Uterus (tissue), 2 donors: ENCODE measurements at regions not wholly inside any gene's neighbourhood (a gene's known extent, or its start where the extent isn't known, plus 50 kb on each side); places are given as distances from the start of the nearest gene placed in this dataset.

Experiments used
- POLR2A ChIP-seq, 2 donors: fragments of 450-650 bp; IDR thresholded peaks; one replicate each; pipeline ENCODE4 v1.6.1; 2016; ENCODE audit warnings: antibody characterized with exemption in 2 of 2, mild to moderate bottlenecking in 1 of 2, moderate library complexity in 1 of 2
- TF ChIP-seq, protein P1 (sequence below), 4 experiments: fragments of 200-600 bp in 2 of 4; fragments of 450-650 bp in 2 of 4; sonication (generic) in 2 of 4; IDR thresholded peaks; one replicate each; pipeline ENCODE4 v1.5.1; 2016 to 2019; ENCODE audit warnings: antibody characterized with exemption in 4 of 4, mild to moderate bottlenecking in 2 of 4, moderate library complexity in 1 of 4

GRCh38 chr20:39660965-39661364, 698.8 kb downstream of the DHX35 start:
- TF ChIP-seq, protein P1, sequence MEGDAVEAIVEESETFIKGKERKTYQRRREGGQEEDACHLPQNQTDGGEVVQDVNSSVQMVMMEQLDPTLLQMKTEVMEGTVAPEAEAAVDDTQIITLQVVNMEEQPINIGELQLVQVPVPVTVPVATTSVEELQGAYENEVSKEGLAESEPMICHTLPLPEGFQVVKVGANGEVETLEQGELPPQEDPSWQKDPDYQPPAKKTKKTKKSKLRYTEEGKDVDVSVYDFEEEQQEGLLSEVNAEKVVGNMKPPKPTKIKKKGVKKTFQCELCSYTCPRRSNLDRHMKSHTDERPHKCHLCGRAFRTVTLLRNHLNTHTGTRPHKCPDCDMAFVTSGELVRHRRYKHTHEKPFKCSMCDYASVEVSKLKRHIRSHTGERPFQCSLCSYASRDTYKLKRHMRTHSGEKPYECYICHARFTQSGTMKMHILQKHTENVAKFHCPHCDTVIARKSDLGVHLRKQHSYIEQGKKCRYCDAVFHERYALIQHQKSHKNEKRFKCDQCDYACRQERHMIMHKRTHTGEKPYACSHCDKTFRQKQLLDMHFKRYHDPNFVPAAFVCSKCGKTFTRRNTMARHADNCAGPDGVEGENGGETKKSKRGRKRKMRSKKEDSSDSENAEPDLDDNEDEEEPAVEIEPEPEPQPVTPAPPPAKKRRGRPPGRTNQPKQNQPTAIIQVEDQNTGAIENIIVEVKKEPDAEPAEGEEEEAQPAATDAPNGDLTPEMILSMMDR (IDR thresholded peaks at IDR 0.05): no peak
- no peak for TF ChIP-seq POLR2A (IDR thresholded peaks at IDR 0.05)
